Omental fat pad (tissue), 3 donors: ENCODE measurements at regions not wholly inside any gene's neighbourhood (a gene's known extent, or its start where the extent isn't known, plus 50 kb on each side); places are given as distances from the start of the nearest gene placed in this dataset.

Experiments
- ATAC-seq: fragments of 150-250 bp; one replicate; pipeline ENCODE4 v1.9.1; 2016; ENCODE audit warnings: mild to moderate bottlenecking, moderate library complexity; ENCODE audit not compliant: low FRiP score
- DNase-seq: peaks from one replicate; pipeline ENCODE4 v3.0.0-alpha.2; 2019; ENCODE audit warnings: low spot score
- TF ChIP-seq, protein P1 (sequence below), 3 donors: fragments of 450-650 bp; IDR thresholded peaks; one replicate each; pipeline ENCODE4 v1.5.1; 2016 to 2017; ENCODE audit warnings: antibody characterized with exemption in 3 of 3, mild to moderate bottlenecking in 3 of 3, moderate library complexity in 2 of 3

DNA sequence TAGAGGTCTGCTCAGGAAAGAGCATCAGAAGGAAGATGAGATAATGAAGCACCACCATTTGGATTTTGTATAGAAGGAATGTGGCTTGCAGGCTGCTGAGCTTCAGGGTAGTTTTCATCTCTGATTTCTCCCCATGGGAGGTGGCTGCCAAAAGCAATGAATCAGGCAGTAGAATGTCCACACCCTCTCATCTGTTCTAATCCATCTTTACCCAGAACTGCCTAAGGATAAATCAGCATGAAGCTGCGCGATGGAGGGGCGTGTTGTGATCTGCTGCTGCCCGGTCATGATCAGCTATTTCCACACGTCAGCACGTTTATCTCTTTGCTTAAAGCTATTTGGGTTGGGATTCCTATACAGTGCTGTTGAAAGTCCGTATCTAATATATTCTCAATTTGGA lies 295.4 kb downstream of the FOXA2 start:
- no peak for DNase-seq
- TF ChIP-seq, protein P1, sequence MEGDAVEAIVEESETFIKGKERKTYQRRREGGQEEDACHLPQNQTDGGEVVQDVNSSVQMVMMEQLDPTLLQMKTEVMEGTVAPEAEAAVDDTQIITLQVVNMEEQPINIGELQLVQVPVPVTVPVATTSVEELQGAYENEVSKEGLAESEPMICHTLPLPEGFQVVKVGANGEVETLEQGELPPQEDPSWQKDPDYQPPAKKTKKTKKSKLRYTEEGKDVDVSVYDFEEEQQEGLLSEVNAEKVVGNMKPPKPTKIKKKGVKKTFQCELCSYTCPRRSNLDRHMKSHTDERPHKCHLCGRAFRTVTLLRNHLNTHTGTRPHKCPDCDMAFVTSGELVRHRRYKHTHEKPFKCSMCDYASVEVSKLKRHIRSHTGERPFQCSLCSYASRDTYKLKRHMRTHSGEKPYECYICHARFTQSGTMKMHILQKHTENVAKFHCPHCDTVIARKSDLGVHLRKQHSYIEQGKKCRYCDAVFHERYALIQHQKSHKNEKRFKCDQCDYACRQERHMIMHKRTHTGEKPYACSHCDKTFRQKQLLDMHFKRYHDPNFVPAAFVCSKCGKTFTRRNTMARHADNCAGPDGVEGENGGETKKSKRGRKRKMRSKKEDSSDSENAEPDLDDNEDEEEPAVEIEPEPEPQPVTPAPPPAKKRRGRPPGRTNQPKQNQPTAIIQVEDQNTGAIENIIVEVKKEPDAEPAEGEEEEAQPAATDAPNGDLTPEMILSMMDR (IDR thresholded peaks at IDR 0.05) = no peak
- no peak for ATAC-seq

DNA sequence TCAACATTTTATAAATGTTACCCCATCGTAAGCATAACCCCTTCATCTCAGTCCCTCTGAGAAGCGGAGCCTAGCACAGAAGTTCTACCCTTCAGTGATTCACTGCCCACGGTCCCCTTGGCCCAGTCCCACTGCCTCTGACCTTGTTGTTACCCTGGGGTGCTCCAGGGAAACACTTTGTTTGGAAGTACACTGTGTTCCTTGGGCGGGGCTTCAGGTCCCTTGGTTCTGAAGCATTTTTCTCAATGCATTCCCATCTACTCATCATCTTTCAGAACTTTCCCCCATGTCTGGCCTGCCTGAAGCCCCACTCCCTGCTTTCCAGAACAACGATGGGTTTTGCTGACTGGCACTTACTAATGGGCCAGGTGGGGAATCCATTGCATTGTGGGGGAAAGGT lies 296.2 kb downstream of the FOXA2 start:
- TF ChIP-seq, protein P1 (IDR thresholded peaks at IDR 0.05) = no peak
- ATAC-seq = no peak
- no peak for DNase-seq

DNA sequence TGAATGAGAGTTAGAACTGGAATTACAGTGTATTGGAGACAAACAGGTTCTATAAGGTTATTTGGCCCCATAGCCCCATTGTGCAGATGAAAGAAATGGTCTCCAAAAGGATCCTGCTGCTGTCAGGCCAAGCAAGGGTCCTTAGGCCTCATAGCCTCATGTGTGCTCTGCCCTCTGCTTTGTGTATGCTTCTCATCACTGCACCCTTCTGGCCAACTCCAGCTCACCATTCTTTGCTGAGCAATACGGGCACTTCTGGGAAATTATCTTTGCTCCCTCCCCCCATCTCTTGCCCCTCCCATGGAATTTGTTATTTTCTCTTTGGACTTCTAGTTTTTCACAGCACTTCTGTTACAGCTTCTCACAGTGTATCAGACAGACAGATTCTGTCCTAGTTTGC lies 298.8 kb downstream of the FOXA2 start:
- TF ChIP-seq, protein P1 (IDR thresholded peaks at IDR 0.05) = no peak
- no peak for ATAC-seq
- no peak for DNase-seq

DNA sequence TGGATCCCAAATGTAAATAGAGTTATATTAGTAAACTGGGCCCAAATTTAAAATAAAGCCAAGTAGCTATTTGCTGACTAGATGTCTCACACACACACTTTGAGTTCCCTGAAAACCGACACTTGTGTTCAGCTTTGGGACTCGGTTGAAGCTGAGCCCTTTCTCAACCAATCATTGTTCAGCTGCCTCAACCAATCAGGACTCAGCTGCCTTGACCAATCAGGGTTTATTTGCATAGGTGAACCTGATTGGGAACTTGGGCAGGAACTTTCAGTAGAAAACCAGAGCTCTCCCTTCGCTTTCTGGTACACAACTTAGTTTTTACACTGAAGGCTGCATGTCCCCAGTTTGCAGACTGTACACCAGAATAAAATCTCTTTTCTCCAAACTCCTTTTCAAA lies 301.7 kb downstream of the FOXA2 start:
- DNase-seq (no peak), ATAC-seq (no peak)
- TF ChIP-seq, protein P1 (IDR thresholded peaks at IDR 0.05) = no peak

DNA sequence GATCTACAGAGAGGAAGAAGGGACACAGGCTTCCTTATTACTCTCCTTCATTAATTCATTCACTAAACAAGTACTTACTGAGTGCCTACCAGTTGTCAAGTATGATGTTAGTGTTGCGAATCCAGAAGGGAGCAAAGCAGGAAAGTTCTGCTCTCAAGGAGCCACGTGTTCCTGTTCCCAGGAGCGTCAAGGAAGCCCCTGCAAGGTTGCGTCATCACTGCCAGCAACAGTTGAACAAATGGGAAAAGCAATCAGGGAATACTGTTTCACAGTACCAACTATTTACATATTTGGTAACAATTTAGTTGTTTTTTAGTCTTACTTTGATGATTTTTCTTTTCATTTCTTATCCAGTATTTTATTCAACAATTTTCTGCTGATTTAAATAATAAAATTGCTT lies 310.0 kb downstream of the FOXA2 start:
- ATAC-seq = no peak

DNA sequence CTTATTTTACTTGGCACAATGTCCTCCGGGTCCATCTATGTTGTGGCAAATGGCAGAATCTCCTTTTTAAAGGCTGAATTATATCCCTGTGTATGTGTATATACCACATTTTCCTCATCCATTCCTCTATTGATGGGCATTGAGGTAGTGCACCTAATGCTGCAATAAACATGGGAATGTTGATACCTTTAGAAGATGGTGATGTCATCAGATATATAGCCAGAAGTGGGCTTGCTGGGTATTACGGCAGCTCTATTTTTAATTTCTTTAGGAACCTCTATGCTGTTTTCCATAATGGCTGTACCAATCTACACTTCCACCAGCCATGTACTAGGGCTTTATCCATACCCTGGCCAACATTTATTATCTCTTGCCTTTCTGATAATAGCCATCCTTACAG lies 315.7 kb downstream of the FOXA2 start:
- no peak for ATAC-seq
- TF ChIP-seq, protein P1 (IDR thresholded peaks at IDR 0.05) = no peak
- no peak for DNase-seq

More for the DNA sequence above, 310.0 kb downstream of the FOXA2 start:
- DNase-seq = no peak
- TF ChIP-seq, protein P1 (IDR thresholded peaks at IDR 0.05) = no peak

DNA sequence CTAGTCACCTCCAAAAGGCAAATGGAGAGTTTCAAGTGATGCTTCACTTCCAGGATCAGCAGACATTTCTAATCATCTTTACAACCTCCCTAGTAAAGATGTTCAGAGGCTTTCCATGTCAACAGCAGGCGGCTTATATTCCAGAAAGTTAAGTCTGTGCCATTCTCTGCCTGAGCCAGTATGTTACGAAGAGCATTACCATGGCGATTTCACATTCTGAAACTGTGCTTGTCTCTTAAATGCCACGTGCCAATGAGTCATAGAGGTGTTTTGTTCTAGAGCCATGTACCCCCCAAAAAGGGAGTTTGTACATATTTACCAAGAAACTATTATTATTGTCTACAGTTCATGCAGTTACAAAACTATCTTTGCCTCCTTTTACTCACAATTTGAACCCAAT lies 319.5 kb downstream of the FOXA2 start:
- DNase-seq (no peak), ATAC-seq (no peak)
- TF ChIP-seq, protein P1 (IDR thresholded peaks at IDR 0.05) = no peak
